ENCODE measurements at regions not wholly inside any gene's neighbourhood (a gene's known extent, or its start where the extent isn't known, plus 50 kb on each side); places are given as distances from the start of the nearest gene placed in this dataset.

- DNase-seq (ENCODE audit: low spot score), result no peak
- no peaks in the 10 kb centered on the region for H3K36me3 Mint-ChIP-seq (ENCODE audit: low read depth)
- no peaks in the 10 kb centered on the region for H3K9me3 Mint-ChIP-seq (ENCODE audit: low read depth)
- no peaks in the 10 kb centered on the region for H3K27me3 Mint-ChIP-seq (ENCODE audit: low read depth)
- no peak overlapping the region for H3K4me3 Mint-ChIP-seq (ENCODE audit: unreplicated experiment)
- H3K27ac Mint-ChIP-seq (ENCODE audit: unreplicated experiment), result no peak overlapping the region
- no peak for TF ChIP-seq CTCF (IDR thresholded peaks at IDR 0.05)
- peaks cover 12% of the 10 kb centered on the region for H3K4me1 Mint-ChIP-seq (ENCODE audit: low read depth)
Observed at GRCh38 chr2:144893464-144893863, 373.5 kb upstream of the ZEB2 start.

- TF ChIP-seq CTCF (IDR thresholded peaks at IDR 0.05), result peak; percentile 75
- Mint-ChIP-seq H3K36me3 (ENCODE audit: low read depth) (no peaks in the 10 kb centered on the region), H3K27me3 (ENCODE audit: low read depth) (no peaks in the 10 kb centered on the region), H3K4me1 (ENCODE audit: low read depth) (peaks cover 12% of the 10 kb centered on the region), H3K9me3 (ENCODE audit: low read depth) (no peaks in the 10 kb centered on the region), H3K4me3 (ENCODE audit: unreplicated experiment) (no peak overlapping the region), H3K27ac (ENCODE audit: unreplicated experiment) (no peak overlapping the region)
- DNase-seq (ENCODE audit: low spot score), result no peak
Observed at GRCh38 chr2:144890828-144891227, 370.9 kb upstream of the ZEB2 start.

GRCh38 chr2:144889348-144889747 is 369.4 kb upstream of the ZEB2 start:
- H3K36me3 Mint-ChIP-seq (ENCODE audit: low read depth), result no peaks in the 10 kb centered on the region
- no peaks in the 10 kb centered on the region for H3K27me3 Mint-ChIP-seq (ENCODE audit: low read depth)
- H3K4me3 Mint-ChIP-seq (ENCODE audit: unreplicated experiment), result no peak overlapping the region
- DNase-seq (ENCODE audit: low spot score), result no peak
- H3K27ac Mint-ChIP-seq (ENCODE audit: unreplicated experiment), result no peak overlapping the region
- no peaks in the 10 kb centered on the region for H3K9me3 Mint-ChIP-seq (ENCODE audit: low read depth)
- peaks cover 4% of the 10 kb centered on the region for H3K4me1 Mint-ChIP-seq (ENCODE audit: low read depth)
- no peak for TF ChIP-seq CTCF (IDR thresholded peaks at IDR 0.05)

- no peak for DNase-seq (ENCODE audit: low spot score)
- Mint-ChIP-seq H3K36me3 (ENCODE audit: low read depth) (no peaks in the 10 kb centered on the region), H3K27ac (ENCODE audit: unreplicated experiment) (no peak overlapping the region), H3K27me3 (ENCODE audit: low read depth) (no peaks in the 10 kb centered on the region), H3K9me3 (ENCODE audit: low read depth) (peaks cover 5% of the 10 kb centered on the region), H3K4me1 (ENCODE audit: low read depth) (peaks cover 4% of the 10 kb centered on the region), H3K4me3 (ENCODE audit: unreplicated experiment) (no peak overlapping the region)
- TF ChIP-seq CTCF (IDR thresholded peaks at IDR 0.05), result no peak
Observed at GRCh38 chr2:144886862-144887261, 366.9 kb upstream of the ZEB2 start.

GRCh38 chr2:144877893-144878292 is 358.0 kb upstream of the ZEB2 start:
- TF ChIP-seq CTCF (IDR thresholded peaks at IDR 0.05), result no peak
- no peak overlapping the region for H3K4me3 Mint-ChIP-seq (ENCODE audit: unreplicated experiment)
- H3K9me3 Mint-ChIP-seq (ENCODE audit: low read depth), result peaks cover 8% of the 10 kb centered on the region
- H3K4me1 Mint-ChIP-seq (ENCODE audit: low read depth), result peaks cover 30% of the 10 kb centered on the region
- no peak for DNase-seq (ENCODE audit: low spot score)
- no peaks in the 10 kb centered on the region for H3K36me3 Mint-ChIP-seq (ENCODE audit: low read depth)
- no peaks in the 10 kb centered on the region for H3K27me3 Mint-ChIP-seq (ENCODE audit: low read depth)
- no peak overlapping the region for H3K27ac Mint-ChIP-seq (ENCODE audit: unreplicated experiment)
